GM23248 (cell line): ENCODE measurements at regions not wholly inside any gene's neighbourhood (a gene's known extent, or its start where the extent isn't known, plus 50 kb on each side); places are given as distances from the start of the nearest gene placed in this dataset.

Source experiments
- DNase-seq: peaks from one replicate; pipeline ENCODE4 v3.0.0-alpha.2; 2015
- H2AFZ ChIP-seq: fragments of 200-600 bp; sonication (generic); 2 replicates; pipeline ENCODE4 v1.6.1; 2016; ENCODE audit warnings: antibody characterized with exemption
- H3F3A ChIP-seq: fragments of 200-600 bp; sonication (generic); 2 replicates; pipeline ENCODE4 v1.6.1; 2016; ENCODE audit warnings: mild to moderate bottlenecking, antibody characterized with exemption, mixed run types; ENCODE audit not compliant: insufficient read depth
- H3K27ac ChIP-seq: fragments of 200-600 bp; sonication (generic); 2 replicates; pipeline ENCODE4 v1.5.1; 2016; ENCODE audit warnings: mild to moderate bottlenecking
- H3K27me3 ChIP-seq: fragments of 200-600 bp; sonication (generic); replicated peaks from 2 replicates; pipeline ENCODE4 v1.6.1; 2016; ENCODE audit warnings: mild to moderate bottlenecking; ENCODE audit not compliant: insufficient read depth
- H3K36me3 ChIP-seq: fragments of 200-600 bp; sonication (generic); 2 replicates; pipeline ENCODE4 v1.6.1; 2016; ENCODE audit warnings: low read depth, mild to moderate bottlenecking
- H3K4me1 ChIP-seq: fragments of 200-600 bp; sonication (generic); 2 replicates; pipeline ENCODE4 v1.6.1; 2016; ENCODE audit warnings: mild to moderate bottlenecking; ENCODE audit not compliant: insufficient read depth
- H3K4me2 ChIP-seq: fragments of 200-600 bp; sonication (generic); one replicate; pipeline ENCODE4 v1.6.1; 2016; ENCODE audit warnings: mild to moderate bottlenecking; ENCODE audit not compliant: unreplicated experiment
- H3K4me3 ChIP-seq: fragments of 200-600 bp; sonication (generic); 2 replicates; pipeline ENCODE4 v1.5.1; 2016; ENCODE audit warnings: mild to moderate bottlenecking
- H3K79me2 ChIP-seq: fragments of 200-600 bp; sonication (generic); 2 replicates; pipeline ENCODE4 v1.6.1; 2016; ENCODE audit warnings: mild to moderate bottlenecking; ENCODE audit not compliant: insufficient read depth
- H3K9ac ChIP-seq: fragments of 200-600 bp; sonication (generic); 2 replicates; pipeline ENCODE4 v1.6.1; 2016; ENCODE audit warnings: mild to moderate bottlenecking
- H3K9me2 ChIP-seq: fragments of 200-600 bp; sonication (generic); 2 replicates; pipeline ENCODE4 v1.6.1; 2016; ENCODE audit warnings: mixed run types, mild to moderate bottlenecking, moderate library complexity; ENCODE audit not compliant: insufficient read depth
- H3K9me3 ChIP-seq: fragments of 200-600 bp; sonication (generic); one replicate; pipeline ENCODE4 v1.6.1; 2017; ENCODE audit warnings: low read depth
- H4K20me1 ChIP-seq: fragments of 200-600 bp; sonication (generic); 2 replicates; pipeline ENCODE4 v1.6.0; 2016; ENCODE audit not compliant: insufficient read depth
- EZH2 ChIP-seq: fragments of 200-600 bp; sonication (generic); IDR thresholded peaks from 2 replicates; pipeline ENCODE4 v1.6.1; 2018; ENCODE audit warnings: antibody characterized with exemption, mild to moderate bottlenecking; ENCODE audit not compliant: insufficient read depth, poor library complexity, severe bottlenecking
- EZH2phosphoT487 ChIP-seq: fragments of 200-600 bp; sonication (generic); IDR thresholded peaks from 2 replicates; pipeline ENCODE4 v1.6.1; 2018; ENCODE audit warnings: antibody characterized with exemption, moderate library complexity, mild to moderate bottlenecking, low read depth; ENCODE audit not compliant: insufficient read depth
- WGBS, 2 experiments: methylation state at CpG; one replicate each; pipeline ENCODE4 v1.1.6; 2015 to 2017; ENCODE audit warnings: low lambda C conversion rate in 2 of 2, low coverage in 1 of 2; ENCODE audit errors: missing lambda C conversion rate in 2 of 2; 5-methylcytosine and 5-hydroxymethylcytosine counted together
- in situ Hi-C: fragments of 300-500 bp; cut with MboI; formaldehyde crosslinking; loops from 2 replicates; pipeline ENCODE4 v1.15.0; 2020

DNA sequence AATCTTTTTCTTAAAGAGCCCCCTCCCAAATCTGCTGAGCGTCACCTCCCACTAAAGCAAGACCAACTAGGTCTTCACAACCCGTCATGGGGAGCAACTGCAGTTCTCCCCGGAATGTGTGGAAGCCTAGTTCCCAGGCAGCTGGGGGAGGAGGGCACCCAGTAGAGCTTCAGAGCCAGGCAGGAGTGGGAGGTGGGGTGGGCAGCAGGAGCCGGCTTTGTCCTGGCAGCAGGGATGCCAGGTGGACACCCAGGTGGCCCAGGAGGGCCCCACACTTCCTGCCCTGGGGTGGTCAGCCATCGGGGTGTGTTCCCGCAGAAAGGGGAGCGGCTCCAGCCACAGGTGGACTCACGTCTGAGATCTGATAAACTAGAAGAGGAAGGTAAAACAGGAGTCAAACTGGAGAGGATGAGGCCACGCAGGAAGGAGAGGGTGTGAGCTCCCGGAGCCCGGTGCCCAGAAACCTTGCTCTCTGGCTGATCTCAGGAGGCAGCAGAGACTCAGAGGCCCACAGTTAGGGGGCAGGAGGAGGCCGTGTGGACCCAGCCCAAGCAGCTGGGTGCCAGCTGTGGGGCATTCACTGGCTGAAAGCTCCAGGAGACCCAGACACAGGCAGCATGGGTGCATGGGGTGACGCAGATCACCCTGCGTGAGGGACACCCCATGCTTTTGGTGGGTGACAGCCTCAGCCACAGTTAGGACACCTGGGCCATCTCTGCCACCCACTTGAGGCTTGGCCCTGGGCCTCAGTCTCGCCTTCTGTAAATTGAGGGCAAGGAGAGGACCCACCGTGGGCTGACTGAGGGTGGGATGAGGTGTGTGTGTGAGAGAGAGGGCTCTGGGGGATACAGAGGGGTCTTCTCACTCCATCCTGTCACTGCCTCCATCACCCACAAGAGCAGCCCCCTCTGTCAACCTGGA lies 260.8 kb upstream of the TNRC6C start:
- Histone ChIP-seq H3K9me3 (no peaks in the 10 kb centered on the region), H3K27me3 (peaks cover 52% of the 10 kb centered on the region), H3K79me2 (no peaks in the 10 kb centered on the region), H3K4me3 (no peak overlapping the region), H3K27ac (no peak overlapping the region), H3K4me2 (no peak overlapping the region), H4K20me1 (no peaks in the 10 kb centered on the region), H3K36me3 (no peaks in the 10 kb centered on the region), H2AFZ (no peak overlapping the region), H3K9ac (no peak overlapping the region), H3K4me1 (no peaks in the 10 kb centered on the region), H3K9me2 (no peaks in the 10 kb centered on the region), H3F3A (no peaks in the 10 kb centered on the region)
- 67 to 68% methylated on average over 16 of the region's 16 CpGs for WGBS, 2 experiments
- TF ChIP-seq EZH2: no peak
- TF ChIP-seq EZH2phosphoT487: no peak
- no peak for DNase-seq
- in situ Hi-C loops: no loop called here

DNA sequence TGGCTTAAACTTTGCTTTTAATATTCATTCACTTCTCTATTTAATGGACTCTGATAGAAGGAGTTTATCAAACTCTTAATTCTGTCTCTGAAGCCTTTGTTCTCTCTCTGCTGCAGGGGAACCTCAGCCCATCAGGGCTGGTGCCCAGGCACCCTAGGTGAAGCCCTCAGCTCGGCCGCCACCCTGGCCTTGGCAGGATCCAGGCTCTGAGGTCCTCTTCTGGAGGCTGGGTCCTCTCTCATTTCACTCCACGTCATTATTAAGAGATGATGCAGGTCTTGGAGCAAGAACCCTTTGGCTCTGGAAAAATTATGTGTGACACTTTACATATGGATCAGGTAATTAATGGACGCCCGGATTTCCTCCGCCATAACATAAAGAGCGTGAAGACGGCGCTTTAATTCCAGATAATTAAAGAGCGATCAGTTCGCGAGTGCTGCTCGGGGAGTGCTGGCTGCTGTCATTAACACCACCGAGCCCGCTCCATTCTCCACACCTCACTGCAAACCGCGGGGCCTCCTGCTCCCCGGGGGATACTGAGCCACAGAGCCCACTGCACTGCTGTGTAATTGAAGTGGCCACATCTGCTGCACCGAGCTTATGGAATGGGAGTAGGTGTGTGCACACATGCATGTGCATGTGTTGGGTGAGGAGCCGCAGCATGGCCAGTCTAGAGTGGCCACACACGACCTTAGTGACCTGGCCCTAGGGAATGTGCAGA lies 259.4 kb upstream of the TNRC6C start:
- in situ Hi-C loops: no loop called here
- 73 to 74% methylated on average over 21 of the region's 21 CpGs for WGBS, 2 experiments
- Histone ChIP-seq H3F3A (no peaks in the 10 kb centered on the region), H3K9me3 (no peaks in the 10 kb centered on the region), H3K4me1 (no peaks in the 10 kb centered on the region), H3K79me2 (no peaks in the 10 kb centered on the region), H3K4me2 (no peak overlapping the region), H3K4me3 (no peak overlapping the region), H4K20me1 (no peaks in the 10 kb centered on the region), H3K27ac (no peak overlapping the region), H3K36me3 (no peaks in the 10 kb centered on the region), H3K27me3 (peaks cover 49% of the 10 kb centered on the region), H3K9ac (no peak overlapping the region), H3K9me2 (no peaks in the 10 kb centered on the region), H2AFZ (no peak overlapping the region)
- no peak for TF ChIP-seq EZH2
- no peak for TF ChIP-seq EZH2phosphoT487
- no peak for DNase-seq

DNA sequence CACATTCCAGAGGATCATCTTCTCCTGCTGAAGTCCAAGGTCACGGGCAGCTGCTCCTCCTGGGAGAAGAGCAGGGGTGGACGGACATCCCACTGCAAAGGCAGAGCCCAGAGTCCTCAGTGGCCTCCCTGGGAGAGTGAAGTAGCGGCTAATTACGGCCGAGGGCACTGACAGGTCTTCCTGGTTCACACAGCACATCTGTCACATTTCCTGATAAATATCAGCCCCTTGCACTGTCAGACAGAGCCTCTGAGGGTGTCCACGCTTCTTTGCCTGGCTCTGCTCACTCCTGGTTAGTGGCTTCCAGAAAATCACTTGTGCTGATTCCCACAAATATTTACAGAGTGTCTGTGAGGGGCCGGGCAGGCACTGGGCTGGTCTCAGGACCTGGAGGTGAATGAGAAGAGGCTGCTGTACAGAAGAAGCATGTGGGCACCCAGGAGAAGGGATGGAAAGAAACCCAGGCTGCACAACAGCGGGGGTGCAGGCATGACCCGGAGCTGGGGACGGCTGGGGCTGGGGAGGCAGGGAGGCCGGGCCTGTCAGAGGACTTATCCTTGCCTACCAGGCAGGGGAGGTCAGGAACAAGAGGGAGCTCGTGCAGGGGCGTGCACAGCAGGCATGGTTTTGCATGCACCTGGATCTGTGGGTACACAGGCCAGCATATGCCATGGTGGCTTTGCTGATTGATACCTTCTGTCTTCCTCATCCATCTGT lies 258.2 kb upstream of the TNRC6C start:
- WGBS, 2 experiments: 62 to 63% methylated on average over 13 of the region's 13 CpGs
- no peaks in the 10 kb centered on the region for H4K20me1 ChIP-seq

DNA sequence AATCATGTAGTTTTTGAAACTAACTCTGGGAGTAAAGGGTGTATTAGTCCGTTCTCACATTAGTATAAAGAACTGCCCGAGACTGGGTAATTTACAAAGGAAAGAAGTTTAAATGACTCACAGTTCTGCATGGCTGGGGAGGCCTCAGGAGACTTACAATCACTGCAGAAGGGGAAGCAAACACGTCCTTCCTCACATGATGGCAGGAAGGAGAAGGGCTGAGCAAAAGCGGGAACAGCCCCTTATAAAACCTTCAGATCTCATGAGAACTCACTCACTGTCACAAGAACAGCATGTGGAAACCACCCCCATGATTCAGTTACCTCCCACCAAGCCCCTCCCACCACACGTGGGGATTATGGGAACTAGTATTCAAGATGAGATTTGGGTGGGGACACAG lies 256.5 kb upstream of the TNRC6C start:
- no peak overlapping the region for H3K27ac ChIP-seq
- TF ChIP-seq EZH2: no peak
- no peak for TF ChIP-seq EZH2phosphoT487
- H3K4me3 ChIP-seq: no peak overlapping the region
- H3K4me2 ChIP-seq: no peak overlapping the region
- H3K9ac ChIP-seq: no peak overlapping the region
- no peaks in the 10 kb centered on the region for H4K20me1 ChIP-seq
- DNase-seq: no peak
- no peaks in the 10 kb centered on the region for H3K9me2 ChIP-seq
- no peak overlapping the region for H2AFZ ChIP-seq
- in situ Hi-C loops: no loop called here
- no peaks in the 10 kb centered on the region for H3K79me2 ChIP-seq
- H3K9me3 ChIP-seq: no peaks in the 10 kb centered on the region
- H3K36me3 ChIP-seq: no peaks in the 10 kb centered on the region
- H3K4me1 ChIP-seq: no peaks in the 10 kb centered on the region
- H3K27me3 ChIP-seq: peaks cover 28% of the 10 kb centered on the region
- WGBS, 2 experiments: 28 to 46% methylated on average over 5 of the region's 5 CpGs
- no peaks in the 10 kb centered on the region for H3F3A ChIP-seq

More for the DNA sequence above, 258.2 kb upstream of the TNRC6C start:
- TF ChIP-seq EZH2phosphoT487 (no peak), EZH2 (no peak)
- Histone ChIP-seq H3K4me2 (no peak overlapping the region), H3K36me3 (no peaks in the 10 kb centered on the region), H3F3A (no peaks in the 10 kb centered on the region), H3K27ac (no peak overlapping the region), H3K4me1 (no peaks in the 10 kb centered on the region), H3K9me2 (no peaks in the 10 kb centered on the region), H3K27me3 (peaks cover 36% of the 10 kb centered on the region), H3K79me2 (no peaks in the 10 kb centered on the region), H3K4me3 (no peak overlapping the region), H2AFZ (no peak overlapping the region), H3K9me3 (no peaks in the 10 kb centered on the region), H3K9ac (no peak overlapping the region)
- no peak for DNase-seq
- in situ Hi-C loops: no loop called here
